HCT116 (cell line): ENCODE measurements at regions not wholly inside any gene's neighbourhood (a gene's known extent, or its start where the extent isn't known, plus 50 kb on each side); places are given as distances from the start of the nearest gene placed in this dataset.

ENCODE experiments used
- ATAC-seq: fragments of 200-7000 bp; cut with Tn5 transposase; 2 replicates; pipeline ENCODE4 v1.9.1; 2020; ENCODE audit warnings: mild to moderate bottlenecking, moderate library complexity
- BruUV-seq: library from RNA; stranded (reverse); fragments of 400-500 nt; replicated peaks from 2 replicates; lab custom pipeline; 2021; lab: Mats Ljungman, UMichigan
- CTCF ChIA-PET: fragments of 300-600 bp; sonication (Branson Sonifier 250); formaldehyde crosslinking; loops from one replicate; lab custom pipeline; 2021; ENCODE audit warnings: antibody characterized with exemption; lab: Charles Lee
- POLR2A ChIA-PET: fragments of 300-600, 350-600 bp; sonication (Branson Sonifier 250); formaldehyde crosslinking; loops from one replicate; lab custom pipeline; 2021; ENCODE audit warnings: antibody characterized with exemption; lab: Charles Lee
- RAD21 ChIA-PET, 2 experiments: fragments of 300-600 bp; sonication (Branson Sonifier 250); formaldehyde crosslinking; loops; one replicate each; lab custom pipeline; 2023; ENCODE audit warnings: low total read pairs in 2 of 2; ENCODE audit not compliant: uncharacterized antibody in 2 of 2, unreplicated experiment in 2 of 2, low non-redundant PET in 1 of 2; lab: Charles Lee
- DNase-seq: peaks from one replicate; pipeline ENCODE4 v3.0.0-alpha.2; 2010; ENCODE audit warnings: low read depth, low spot score
- H2AFZ ChIP-seq: fragments of 200-600 bp; shearing (Covaris generic), sonication (generic); 2 replicates; pipeline ENCODE4 v1.6.1; 2017; ENCODE audit warnings: low read depth, mixed run types, mixed read lengths, antibody characterized with exemption, low read length; ENCODE audit not compliant: poor library complexity, severe bottlenecking
- H3K27ac ChIP-seq: 2 replicates; pipeline ENCODE4 v1.5.1; 2012; ENCODE audit warnings: low read depth, low read length
- H3K27me3 ChIP-seq: fragments of 200-600 bp; sonication (generic); 2 replicates; pipeline ENCODE4 v1.6.1; 2016; ENCODE audit warnings: mixed run types, low read length, mixed read lengths; ENCODE audit not compliant: insufficient read depth
- H3K36me3 ChIP-seq, 2 experiments: fragments of 200-500 bp in 1 of 2; fragments of 200-600 bp in 1 of 2; sonication (Bioruptor generic) in 1 of 2; sonication (generic) in 1 of 2; 2 replicates each; pipeline versions ENCODE4 v1.5.1 to v1.6.1; 2014 to 2016; ENCODE audit warnings: low read length in 2 of 2, inconsistent platforms in 1 of 2, mixed read lengths in 1 of 2, mixed run types in 1 of 2; ENCODE audit not compliant: insufficient read depth in 2 of 2, control insufficient read depth in 1 of 2
- H3K4me1 ChIP-seq, 2 experiments: fragments of 200-600 bp in 1 of 2; sonication (generic) in 1 of 2; 2 replicates each; pipeline versions ENCODE4 v1.5.1 to v1.6.1; 2012 to 2017; ENCODE audit warnings: low read length in 2 of 2, inconsistent platforms in 1 of 2, mild to moderate bottlenecking in 1 of 2, mixed read lengths in 1 of 2, mixed run types in 1 of 2, moderate library complexity in 1 of 2; ENCODE audit not compliant: insufficient read depth in 2 of 2, control insufficient read depth in 1 of 2
- H3K4me2 ChIP-seq: fragments of 200-600 bp; sonication (generic); 2 replicates; pipeline ENCODE4 v1.6.1; 2017; ENCODE audit warnings: mixed run types, low read length, mixed read lengths
- H3K4me3 ChIP-seq, 2 experiments: fragments of 200-600 bp in 1 of 2; sonication (generic) in 1 of 2; replicated peaks in 1 of 2; 2 replicates each; pipeline ENCODE4 v1.5.1; 2011 to 2016; ENCODE audit warnings: low read length in 2 of 2, control low read depth in 1 of 2, low read depth in 1 of 2, mild to moderate bottlenecking in 1 of 2, mixed read lengths in 1 of 2, mixed run types in 1 of 2
- H3K79me2 ChIP-seq: fragments of 200-600 bp; sonication (generic); 2 replicates; pipeline ENCODE4 v1.6.1; 2017; ENCODE audit warnings: mild to moderate bottlenecking, mixed run types, low read length, moderate library complexity, mixed read lengths; ENCODE audit not compliant: insufficient read depth
- H3K9ac ChIP-seq: fragments of 200-600 bp; sonication (generic); 2 replicates; pipeline ENCODE4 v1.6.1; 2016; ENCODE audit warnings: low read length, mixed read lengths
- H3K9me2 ChIP-seq: fragments of 200-600 bp; sonication (generic), shearing (Covaris generic); 2 replicates; pipeline ENCODE4 v1.6.1; 2017; ENCODE audit warnings: mixed run types, mild to moderate bottlenecking, moderate library complexity; ENCODE audit not compliant: insufficient read depth
- H3K9me3 ChIP-seq, 2 experiments: fragments of 200-500 bp in 1 of 2; fragments of 200-600 bp in 1 of 2; sonication (Bioruptor generic) in 1 of 2; sonication (generic) in 1 of 2; 2 replicates each; pipeline ENCODE4 v1.6.1; 2014 to 2017; ENCODE audit warnings: low read length in 2 of 2, mixed read lengths in 2 of 2, inconsistent platforms in 1 of 2, low read depth in 1 of 2, mild to moderate bottlenecking in 1 of 2, mixed run types in 1 of 2, moderate library complexity in 1 of 2; ENCODE audit not compliant: control insufficient read depth in 1 of 2, insufficient read depth in 1 of 2
- H4K20me1 ChIP-seq: fragments of 200-600 bp; sonication (generic), shearing (Covaris generic); 2 replicates; pipeline ENCODE4 v1.6.1; 2017; ENCODE audit warnings: mixed run types, mild to moderate bottlenecking, moderate library complexity; ENCODE audit not compliant: insufficient read depth
- CEBPB ChIP-seq: IDR thresholded peaks from 2 replicates; pipeline ENCODE4 v1.6.1; 2012; ENCODE audit warnings: low read depth
- EZH2 ChIP-seq: fragments of 200-600 bp; sonication (generic); IDR thresholded peaks from 2 replicates; pipeline ENCODE4 v1.6.1; 2017; ENCODE audit warnings: antibody characterized with exemption, mixed run types
- POLR2A ChIP-seq: IDR thresholded peaks from 2 replicates; pipeline ENCODE4 v1.7.0; 2011; ENCODE audit warnings: borderline replicate concordance; ENCODE audit not compliant: insufficient read depth, insufficient read length; ENCODE audit errors: extremely low read depth
- POLR2AphosphoS5 ChIP-seq: IDR thresholded peaks from 2 replicates; pipeline ENCODE4 v1.6.1; 2011; ENCODE audit warnings: mild to moderate bottlenecking, low read depth, low read length, moderate library complexity
- RAD21 ChIP-seq: IDR thresholded peaks from 2 replicates; pipeline ENCODE4 v1.6.1; 2012; ENCODE audit warnings: low read depth, mild to moderate bottlenecking
- SP1 ChIP-seq: IDR thresholded peaks from 2 replicates; pipeline ENCODE4 v1.6.1; 2012; ENCODE audit warnings: low read depth
- SRF ChIP-seq: IDR thresholded peaks from 2 replicates; pipeline ENCODE4 v1.6.1; 2012; ENCODE audit warnings: low read depth
- YY1 ChIP-seq: IDR thresholded peaks from 2 replicates; pipeline ENCODE4 v1.6.1; 2011; ENCODE audit warnings: low read length, low read depth, moderate library complexity, mild to moderate bottlenecking; ENCODE audit not compliant: insufficient replicate concordance; ENCODE audit errors: extremely low read depth
- ZFX ChIP-seq: fragments of 450-650 bp; IDR thresholded peaks from 2 replicates; pipeline ENCODE4 v1.6.1; 2017
- intact Hi-C: fragments of 100-400 bp; cut with micrococcal nuclease; formaldehyde crosslinking; loops from 2 replicates; pipeline ENCODE4 v1.10.0; 2022

GRCh38 chr5:100722657-100723056 lies 180.4 kb downstream of the ST8SIA4 start:
- Histone ChIP-seq H3K4me1 (no peaks in the 10 kb centered on the region), H4K20me1 (no peaks in the 10 kb centered on the region), H3K9ac (no peak overlapping the region), H3K27me3 (no peaks in the 10 kb centered on the region), H3K4me2 (no peak overlapping the region), H3K27ac (no peak overlapping the region), H3K36me3 (no peaks in the 10 kb centered on the region), H3K79me2 (no peaks in the 10 kb centered on the region), H3K9me2 (no peaks in the 10 kb centered on the region), H3K9me3 (no peaks in the 10 kb centered on the region), H2AFZ (no peak overlapping the region), H3K4me3 (no peak overlapping the region)
- RAD21 ChIA-PET: interaction anchor here in 1 of 2 experiments (0.6 kb wide), 1 partner anchor 11 kb away, joined by 3 read pairs; no protein-coding TSS in a partner anchor
- no TSS peak for BruUV-seq
- CTCF ChIA-PET: no interaction called here
- intact Hi-C loops: no loop called here
- POLR2A ChIA-PET: no interaction called here
- DNase-seq: no peak
- TF ChIP-seq SRF: no peak
- no peak for TF ChIP-seq POLR2A
- no peak for TF ChIP-seq YY1
- TF ChIP-seq RAD21: no peak
- TF ChIP-seq CEBPB: no peak
- no peak for ATAC-seq

GRCh38 chr5:100723229-100723628 lies 179.9 kb downstream of the ST8SIA4 start:
- Histone ChIP-seq H3K4me2 (no peak overlapping the region), H3K36me3 (no peaks in the 10 kb centered on the region), H2AFZ (no peak overlapping the region), H3K27me3 (no peaks in the 10 kb centered on the region), H3K4me1 (no peaks in the 10 kb centered on the region), H4K20me1 (no peaks in the 10 kb centered on the region), H3K9me3 (no peaks in the 10 kb centered on the region), H3K9me2 (no peaks in the 10 kb centered on the region), H3K79me2 (no peaks in the 10 kb centered on the region)
- CTCF ChIA-PET: no interaction called here
- ATAC-seq (no peak), DNase-seq (no peak)
- POLR2A ChIA-PET: no interaction called here
- TF ChIP-seq ZFX (no peak), EZH2 (no peak), SP1 (no peak), POLR2AphosphoS5 (no peak)
- TF ChIP-seq, all 23 proteins: peak for 0
- intact Hi-C loops: no loop called here
- RAD21 ChIA-PET: interaction anchor here in 1 of 2 experiments (0.6 kb wide), 1 partner anchor 10 kb away, joined by 3 read pairs; no protein-coding TSS in a partner anchor
- no peak overlapping the region for H3K4me3 ChIP-seq
- no peak overlapping the region for H3K27ac ChIP-seq
- no peak overlapping the region for H3K9ac ChIP-seq
- no TSS peak for BruUV-seq
